ENCODE measurements at regions not wholly inside any gene's neighbourhood (a gene's known extent, or its start where the extent isn't known, plus 50 kb on each side); places are given as distances from the start of the nearest gene placed in this dataset.

GRCh38 chr15:46620392-46621013 lies 985.7 kb downstream of the SQOR start:
- ChIA-PET CTCF (no interaction called here), RAD21 (ENCODE audit: low non-redundant PET in 1 of 2, low total read pairs in 2 of 2, uncharacterized antibody in 2 of 2, unreplicated experiment in 2 of 2) (no interaction called here), POLR2A (no interaction called here)
- H3K9me2 ChIP-seq (ENCODE audit: insufficient read depth) = no peaks in the 10 kb centered on the region
- H3K36me3 ChIP-seq (ENCODE audit: control insufficient read depth in 1 of 2, insufficient read depth in 2 of 2, low read length in 2 of 2) = no peaks in the 10 kb centered on the region
- no peaks in the 10 kb centered on the region for H3K4me1 ChIP-seq (ENCODE audit: control insufficient read depth in 1 of 2, insufficient read depth in 2 of 2, low read length in 2 of 2)
- no peaks in the 10 kb centered on the region for H3K79me2 ChIP-seq (ENCODE audit: insufficient read depth, low read length)
- DNase-seq (ENCODE audit: low read depth, low spot score) (no peak), ATAC-seq (no peak)
- peaks cover 22 to 31% of the 10 kb centered on the region in 2 experiments; a peak in 3 of 4 replicates for H3K9me3 ChIP-seq (ENCODE audit: control insufficient read depth in 1 of 2, insufficient read depth in 1 of 2, low read depth in 1 of 2, low read length in 2 of 2)
- intact Hi-C loops (cut with micrococcal nuclease) = no loop called here
- no peak overlapping the region for H3K4me3 ChIP-seq (replicated peaks in 1 of 2; ENCODE audit: low read depth in 1 of 2, low read length in 2 of 2)
- H4K20me1 ChIP-seq (ENCODE audit: insufficient read depth) = no peaks in the 10 kb centered on the region
- H3K4me2 ChIP-seq (ENCODE audit: low read length) = no peak overlapping the region
- no peak overlapping the region for H2AFZ ChIP-seq (ENCODE audit: low read depth, low read length, poor library complexity, severe bottlenecking)
- no peaks in the 10 kb centered on the region for H3K27me3 ChIP-seq (ENCODE audit: insufficient read depth, low read length)
- BruUV-seq (replicated peaks) = no TSS peak
- no peak overlapping the region for H3K9ac ChIP-seq (ENCODE audit: low read length)
- H3K27ac ChIP-seq (ENCODE audit: low read depth, low read length) = no peak overlapping the region
- TF ChIP-seq EZH2 (IDR thresholded peaks at IDR 0.05) = no peak
- no peak for TF ChIP-seq ATF3 (IDR thresholded peaks at IDR 0.05)
- no peak for TF ChIP-seq EZH2phosphoT487 (IDR thresholded peaks at IDR 0.05; ENCODE audit: borderline replicate concordance)
- no peak for TF ChIP-seq POLR2A (IDR thresholded peaks at IDR 0.05; ENCODE audit: borderline replicate concordance, extremely low read depth, insufficient read depth, insufficient read length)
- no peak for TF ChIP-seq MAX (IDR thresholded peaks at IDR 0.05)
- TF ChIP-seq TCF7L2 (IDR thresholded peaks at IDR 0.05; ENCODE audit: borderline replicate concordance, extremely low read depth, insufficient read depth, insufficient read length) = no peak
- no peak for TF ChIP-seq SRF (IDR thresholded peaks at IDR 0.05; ENCODE audit: low read depth)
- TF ChIP-seq JUND (IDR thresholded peaks at IDR 0.05) = no peak
- TF ChIP-seq REST (IDR thresholded peaks at IDR 0.05; ENCODE audit: low read depth) = no peak
- TF ChIP-seq ZFX (IDR thresholded peaks at IDR 0.05) = no peak
- no peak for TF ChIP-seq SP1 (IDR thresholded peaks at IDR 0.05; ENCODE audit: low read depth)
- no peak for TF ChIP-seq YY1 (IDR thresholded peaks at IDR 0.05; ENCODE audit: extremely low read depth, insufficient replicate concordance, low read depth, low read length)

Measured in HCT116 (cell line).